ENCODE measurements at regions not wholly inside any gene's neighbourhood (a gene's known extent, or its start where the extent isn't known, plus 50 kb on each side); places are given as distances from the start of the nearest gene placed in this dataset.
A peak's percentile ranks its signal among the peaks of the same experiment; 100 is the strongest.

GRCh38 chr10:62453274-62453673 lies 79.1 kb downstream of the ZNF365 start:
- H3K9me3 Mint-ChIP-seq, result peaks cover 4% of the 10 kb centered on the region
- H3K27ac Mint-ChIP-seq, result no peak overlapping the region
- H3K4me3 Mint-ChIP-seq, result no peak overlapping the region
- H3K27me3 Mint-ChIP-seq (ENCODE audit: low read depth), result peaks cover 1% of the 10 kb centered on the region
- no peak for TF ChIP-seq CTCF (IDR thresholded peaks at IDR 0.05; ENCODE audit: unreplicated experiment)
- H3K36me3 Mint-ChIP-seq, result no peaks in the 10 kb centered on the region
- DNase-seq (ENCODE audit: low spot score in 2 of 2, unreplicated experiment in 2 of 2), result no peak
- peaks cover 5% of the 10 kb centered on the region for H3K4me1 Mint-ChIP-seq

GRCh38 chr10:62454687-62455397 lies 80.7 kb downstream of the ZNF365 start:
- H3K27ac Mint-ChIP-seq, result peak overlapping the region; percentile 5
- H3K27me3 Mint-ChIP-seq (ENCODE audit: low read depth), result peaks cover 1% of the 10 kb centered on the region
- H3K9me3 Mint-ChIP-seq, result peaks cover 4% of the 10 kb centered on the region
- no peak for TF ChIP-seq CTCF (IDR thresholded peaks at IDR 0.05; ENCODE audit: unreplicated experiment)
- H3K4me1 Mint-ChIP-seq, result peaks cover 5% of the 10 kb centered on the region
- no peak for DNase-seq (ENCODE audit: low spot score in 2 of 2, unreplicated experiment in 2 of 2)
- H3K4me3 Mint-ChIP-seq, result no peak overlapping the region
- H3K36me3 Mint-ChIP-seq, result no peaks in the 10 kb centered on the region

GRCh38 chr10:62456611-62457101 lies 82.5 kb downstream of the ZNF365 start:
- no peak overlapping the region for H3K4me3 Mint-ChIP-seq
- peaks cover 4% of the 10 kb centered on the region for H3K9me3 Mint-ChIP-seq
- TF ChIP-seq CTCF (IDR thresholded peaks at IDR 0.05; ENCODE audit: unreplicated experiment), result no peak
- no peaks in the 10 kb centered on the region for H3K27me3 Mint-ChIP-seq (ENCODE audit: low read depth)
- DNase-seq (ENCODE audit: low spot score in 2 of 2, unreplicated experiment in 2 of 2), result no peak
- no peak overlapping the region for H3K27ac Mint-ChIP-seq
- peaks cover 5% of the 10 kb centered on the region for H3K4me1 Mint-ChIP-seq
- no peaks in the 10 kb centered on the region for H3K36me3 Mint-ChIP-seq

GRCh38 chr10:62457196-62457595 lies 83.0 kb downstream of the ZNF365 start:
- Mint-ChIP-seq H3K27ac (no peak overlapping the region), H3K36me3 (no peaks in the 10 kb centered on the region), H3K9me3 (peaks cover 4% of the 10 kb centered on the region), H3K4me1 (peaks cover 5% of the 10 kb centered on the region), H3K27me3 (ENCODE audit: low read depth) (no peaks in the 10 kb centered on the region), H3K4me3 (no peak overlapping the region)
- DNase-seq (ENCODE audit: low spot score in 2 of 2, unreplicated experiment in 2 of 2), result no peak
- no peak for TF ChIP-seq CTCF (IDR thresholded peaks at IDR 0.05; ENCODE audit: unreplicated experiment)

- H3K27me3 Mint-ChIP-seq (ENCODE audit: low read depth), result no peaks in the 10 kb centered on the region
Measured at GRCh38 chr10:62457598-62457997, 83.4 kb downstream of the ZNF365 start.

More at GRCh38 chr10:62457598-62457997, 83.4 kb downstream of the ZNF365 start:
- Mint-ChIP-seq H3K4me1 (peaks cover 5% of the 10 kb centered on the region), H3K27ac (no peak overlapping the region), H3K9me3 (peaks cover 4% of the 10 kb centered on the region), H3K4me3 (no peak overlapping the region), H3K36me3 (no peaks in the 10 kb centered on the region)
- no peak for TF ChIP-seq CTCF (IDR thresholded peaks at IDR 0.05; ENCODE audit: unreplicated experiment)
- DNase-seq (ENCODE audit: low spot score in 2 of 2, unreplicated experiment in 2 of 2), result no peak

All from mesothelial cell of epicardium (in vitro differentiated cells).